ENCODE measurements at regions not wholly inside any gene's neighbourhood (a gene's known extent, or its start where the extent isn't known, plus 50 kb on each side); places are given as distances from the start of the nearest gene placed in this dataset.

GRCh38 chr2:196389670-196390069 lies 218.3 kb upstream of the STK17B start:
- no peak overlapping the region for H3K4me3 ChIP-seq
- TF ChIP-seq EP300 (IDR thresholded peaks at IDR 0.05) (no peak), POLR2A (IDR thresholded peaks at IDR 0.05) (no peak), CTCF (IDR thresholded peaks at IDR 0.05) (no peak)
- no peak for DNase-seq
- H3K27ac ChIP-seq, result no peak overlapping the region
- no peaks in the 10 kb centered on the region for H3K4me1 ChIP-seq (ENCODE audit: insufficient read depth)
- H3K9me3 ChIP-seq, result no peaks in the 10 kb centered on the region
- H3K27me3 ChIP-seq, result no peaks in the 10 kb centered on the region
- no peaks in the 10 kb centered on the region for H3K36me3 ChIP-seq
- intact Hi-C loops (cut with DNase I), result no loop called here

DNA sequence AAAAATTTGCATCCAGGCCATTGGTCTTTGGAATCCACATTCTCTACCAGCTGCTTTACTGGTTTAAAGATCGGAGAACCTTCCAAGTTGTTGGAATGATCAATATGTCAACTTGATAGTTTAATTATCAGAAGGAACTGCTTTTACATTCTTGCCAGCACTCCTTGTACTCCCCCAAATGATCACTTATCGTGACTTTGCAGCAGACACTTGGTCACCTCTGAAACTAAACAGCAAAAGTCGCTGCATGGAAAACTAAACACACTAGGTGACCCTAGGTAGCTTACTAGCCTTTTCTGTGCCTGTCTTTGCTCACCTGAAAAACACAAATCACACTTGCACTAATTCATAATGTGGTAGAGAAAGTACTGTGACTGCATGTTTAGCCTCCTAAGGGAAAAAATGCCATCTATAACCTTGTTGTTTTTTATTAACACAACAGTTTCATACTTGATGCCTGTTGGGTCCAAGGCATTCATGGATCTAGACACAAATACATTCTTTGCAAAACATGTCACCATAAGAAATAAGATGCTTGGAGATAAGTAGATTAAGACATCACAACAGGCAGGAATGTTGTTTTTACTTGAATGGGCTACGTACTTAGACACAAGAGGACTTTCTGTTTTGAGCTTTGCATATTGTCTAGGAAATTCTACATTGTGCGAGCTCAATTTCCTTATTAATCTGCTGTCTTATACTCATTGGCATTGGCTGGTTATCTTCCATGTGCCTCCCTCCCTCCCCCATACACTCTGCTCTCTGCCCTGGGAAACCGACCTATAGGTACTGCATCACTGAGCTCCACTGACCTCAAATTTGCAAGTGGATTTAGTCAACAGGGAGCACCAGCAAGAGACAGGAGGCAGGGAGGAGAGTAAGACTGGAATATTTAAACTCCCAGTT lies 219.1 kb upstream of the STK17B start:
- intact Hi-C loops (cut with DNase I), result no loop called here
- H3K27ac ChIP-seq, result no peak overlapping the region
- TF ChIP-seq POLR2A (IDR thresholded peaks at IDR 0.05) (no peak), CTCF (IDR thresholded peaks at IDR 0.05) (no peak), EP300 (IDR thresholded peaks at IDR 0.05) (no peak)
- H3K27me3 ChIP-seq, result no peaks in the 10 kb centered on the region
- WGBS, 3 donors, result 80 to 85% (median 83%) methylated on average over 6 of the region's 6 CpGs
- DNase-seq, result no peak
- no peaks in the 10 kb centered on the region for H3K4me1 ChIP-seq (ENCODE audit: insufficient read depth)
- H3K4me3 ChIP-seq, result no peak overlapping the region
- H3K36me3 ChIP-seq, result no peaks in the 10 kb centered on the region
- no peaks in the 10 kb centered on the region for H3K9me3 ChIP-seq

- no peak overlapping the region for H3K4me3 ChIP-seq
- H3K27ac ChIP-seq, result no peak overlapping the region
- H3K27me3 ChIP-seq, result no peaks in the 10 kb centered on the region
- no peak for DNase-seq
- H3K9me3 ChIP-seq, result no peaks in the 10 kb centered on the region
- H3K4me1 ChIP-seq (ENCODE audit: insufficient read depth), result no peaks in the 10 kb centered on the region
- TF ChIP-seq POLR2A (IDR thresholded peaks at IDR 0.05) (no peak), CTCF (IDR thresholded peaks at IDR 0.05) (no peak), EP300 (IDR thresholded peaks at IDR 0.05) (no peak)
- WGBS, 3 donors, result 91 to 100% (median 97%) methylated on average over 1 of the region's 1 CpG
- no peaks in the 10 kb centered on the region for H3K36me3 ChIP-seq
- intact Hi-C loops (cut with DNase I), result no loop called here
Measured at GRCh38 chr2:196391149-196391479, 219.7 kb upstream of the STK17B start.

GRCh38 chr2:196399096-196399495 lies 227.7 kb upstream of the STK17B start:
- Histone ChIP-seq H3K27me3 (no peaks in the 10 kb centered on the region), H3K4me1 (ENCODE audit: insufficient read depth) (no peaks in the 10 kb centered on the region), H3K36me3 (no peaks in the 10 kb centered on the region), H3K27ac (no peak overlapping the region), H3K4me3 (no peak overlapping the region), H3K9me3 (no peaks in the 10 kb centered on the region)
- no peak for TF ChIP-seq POLR2A (IDR thresholded peaks at IDR 0.05)
- TF ChIP-seq EP300 (IDR thresholded peaks at IDR 0.05), result no peak
- TF ChIP-seq CTCF (IDR thresholded peaks at IDR 0.05), result no peak
- DNase-seq, result no peak
- whole genome bisulfite sequencing, 3 donors, result 48 to 95% (median 92%) methylated on average over 1 of the region's 1 CpG
- intact Hi-C loops (cut with DNase I), result no loop called here

Measured in ovary (tissue), 7 donors.